OCI-LY3 (cell line): ENCODE measurements at regions not wholly inside any gene's neighbourhood (a gene's known extent, or its start where the extent isn't known, plus 50 kb on each side); places are given as distances from the start of the nearest gene placed in this dataset.

Source experiments
- EZH2phosphoT487 ChIP-seq: fragments of 200-600 bp; shearing (Covaris generic); IDR thresholded peaks from 2 replicates; pipeline ENCODE4 v1.6.1; 2018; ENCODE audit warnings: antibody characterized with exemption, mixed run types, low read depth
- TF ChIP-seq, protein P1 (sequence below): fragments of 200-600, 300-600 bp; sonication (generic); IDR thresholded peaks from 2 replicates; pipeline ENCODE4 v1.5.1; 2014; ENCODE audit warnings: antibody characterized with exemption, low read length, low read depth

DNA sequence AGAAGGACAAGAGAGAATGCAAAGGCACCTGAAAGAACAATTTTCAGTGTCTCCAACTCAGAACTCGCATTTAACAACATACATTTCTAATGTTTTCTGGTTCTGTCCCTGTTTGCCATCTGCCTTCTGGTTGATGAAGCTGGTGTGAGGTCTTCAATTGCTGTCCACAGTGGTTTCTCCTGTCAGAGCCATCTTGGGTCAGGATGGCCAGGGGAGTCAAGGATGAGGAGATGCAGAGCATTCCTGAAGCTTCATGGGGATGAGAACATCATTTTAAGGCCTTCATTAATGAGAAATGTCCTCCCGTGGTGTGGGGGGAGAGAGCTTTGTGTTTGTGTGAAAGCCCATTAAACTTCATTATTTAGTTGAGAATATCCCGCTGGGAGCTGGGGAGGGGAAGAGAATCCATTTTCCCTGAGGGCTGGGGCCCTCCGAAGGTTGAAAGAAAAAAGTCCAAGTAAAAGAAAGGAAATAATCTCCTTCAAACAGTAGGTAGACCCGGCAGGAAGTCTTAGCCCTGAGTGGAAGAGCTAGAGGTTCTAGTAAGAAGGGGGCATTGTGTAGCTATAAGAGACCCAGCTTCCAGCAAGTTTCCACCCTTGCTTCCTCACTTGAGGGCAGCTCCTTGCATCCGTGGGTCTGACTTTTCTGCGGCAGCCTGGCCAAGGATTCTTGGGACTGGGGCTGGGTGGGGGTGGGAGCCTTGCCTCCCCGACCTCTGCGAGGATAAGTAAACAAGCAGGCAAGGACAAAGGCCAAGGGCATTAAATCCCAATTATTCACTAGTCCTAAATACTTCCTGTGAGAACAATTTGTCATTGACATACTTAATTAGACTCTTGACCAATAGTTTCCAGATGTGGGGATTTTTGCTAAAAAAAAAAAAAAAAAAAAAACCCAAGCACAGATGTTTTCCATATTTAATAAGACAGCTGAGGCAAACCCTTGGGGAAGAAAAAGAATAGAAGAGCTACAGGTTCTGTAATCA lies 119.2 kb downstream of the MSX2 start:
- TF ChIP-seq, protein P1, sequence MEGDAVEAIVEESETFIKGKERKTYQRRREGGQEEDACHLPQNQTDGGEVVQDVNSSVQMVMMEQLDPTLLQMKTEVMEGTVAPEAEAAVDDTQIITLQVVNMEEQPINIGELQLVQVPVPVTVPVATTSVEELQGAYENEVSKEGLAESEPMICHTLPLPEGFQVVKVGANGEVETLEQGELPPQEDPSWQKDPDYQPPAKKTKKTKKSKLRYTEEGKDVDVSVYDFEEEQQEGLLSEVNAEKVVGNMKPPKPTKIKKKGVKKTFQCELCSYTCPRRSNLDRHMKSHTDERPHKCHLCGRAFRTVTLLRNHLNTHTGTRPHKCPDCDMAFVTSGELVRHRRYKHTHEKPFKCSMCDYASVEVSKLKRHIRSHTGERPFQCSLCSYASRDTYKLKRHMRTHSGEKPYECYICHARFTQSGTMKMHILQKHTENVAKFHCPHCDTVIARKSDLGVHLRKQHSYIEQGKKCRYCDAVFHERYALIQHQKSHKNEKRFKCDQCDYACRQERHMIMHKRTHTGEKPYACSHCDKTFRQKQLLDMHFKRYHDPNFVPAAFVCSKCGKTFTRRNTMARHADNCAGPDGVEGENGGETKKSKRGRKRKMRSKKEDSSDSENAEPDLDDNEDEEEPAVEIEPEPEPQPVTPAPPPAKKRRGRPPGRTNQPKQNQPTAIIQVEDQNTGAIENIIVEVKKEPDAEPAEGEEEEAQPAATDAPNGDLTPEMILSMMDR, result no peak
- no peak for TF ChIP-seq EZH2phosphoT487
